ENCODE measurements at regions not wholly inside any gene's neighbourhood (a gene's known extent, or its start where the extent isn't known, plus 50 kb on each side); places are given as distances from the start of the nearest gene placed in this dataset.
"Not testable (repeated sequence)": the region's sequence is repeated elsewhere in the genome, so short reads cannot be mapped to it uniquely, and the experiment has no call there.

DNA sequence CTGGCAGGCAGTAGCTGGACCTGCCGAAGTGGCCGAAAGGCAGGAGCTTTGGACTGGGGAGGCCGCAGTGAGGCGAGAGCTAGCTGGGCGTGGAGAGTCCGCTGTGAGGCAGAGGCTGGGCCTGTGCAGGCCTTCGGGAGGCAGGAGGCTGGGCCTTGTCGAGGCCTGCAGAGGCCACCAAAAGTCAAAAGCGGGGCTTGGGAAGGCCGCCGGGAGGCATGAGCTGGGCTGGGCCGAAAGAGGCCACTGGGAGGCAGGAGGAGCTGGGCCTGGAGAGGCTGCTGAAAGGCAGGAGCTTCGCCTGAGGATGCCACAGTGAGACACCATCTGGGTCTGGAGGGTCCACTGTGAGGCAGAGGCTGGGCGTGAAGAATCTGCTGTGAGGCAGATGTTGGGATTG is 105.8 kb upstream of the TP53BP2 start:
- not testable (repeated sequence) for DNase-seq

DNA sequence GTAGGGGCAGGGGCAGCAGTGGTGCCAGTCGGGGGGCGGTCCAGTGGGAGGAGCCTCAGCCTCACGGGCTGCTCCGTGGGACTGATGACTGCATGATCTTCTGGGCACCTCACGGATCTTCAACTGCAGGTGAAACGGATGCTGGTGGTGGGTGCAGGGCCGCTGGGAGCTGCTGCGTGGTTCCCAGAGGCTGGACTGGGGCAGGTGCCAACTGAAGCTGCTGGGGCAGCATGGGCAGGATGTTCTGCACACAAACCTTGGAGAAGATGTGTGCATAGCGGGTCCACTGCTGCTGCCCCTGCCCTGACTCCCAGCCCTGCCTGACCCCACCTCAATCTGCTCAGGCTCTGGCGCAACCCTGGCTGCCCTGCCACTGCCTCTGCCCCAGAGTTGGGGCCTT is 104.2 kb upstream of the TP53BP2 start:
- not testable (repeated sequence) for DNase-seq

DNA sequence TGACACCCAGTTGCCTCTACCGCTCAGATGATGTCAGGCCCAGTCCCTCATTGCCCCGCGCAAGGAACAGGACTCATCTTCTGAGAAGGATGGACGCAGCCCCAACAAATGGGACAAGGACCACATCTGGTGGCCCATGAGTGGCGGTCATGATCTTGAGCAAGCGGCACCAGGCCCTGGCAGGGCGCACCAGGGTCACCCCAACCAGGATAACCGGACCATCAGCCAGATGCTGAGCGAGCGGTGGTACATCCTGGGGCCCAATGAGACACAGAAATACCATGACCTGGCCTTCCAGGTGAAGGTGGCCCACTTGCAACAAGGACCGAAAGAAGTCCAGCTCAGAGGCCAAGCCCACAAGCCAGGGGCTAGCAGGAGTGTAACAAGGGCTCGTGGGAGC is 102.3 kb upstream of the TP53BP2 start:
- not testable (repeated sequence) for DNase-seq

DNA sequence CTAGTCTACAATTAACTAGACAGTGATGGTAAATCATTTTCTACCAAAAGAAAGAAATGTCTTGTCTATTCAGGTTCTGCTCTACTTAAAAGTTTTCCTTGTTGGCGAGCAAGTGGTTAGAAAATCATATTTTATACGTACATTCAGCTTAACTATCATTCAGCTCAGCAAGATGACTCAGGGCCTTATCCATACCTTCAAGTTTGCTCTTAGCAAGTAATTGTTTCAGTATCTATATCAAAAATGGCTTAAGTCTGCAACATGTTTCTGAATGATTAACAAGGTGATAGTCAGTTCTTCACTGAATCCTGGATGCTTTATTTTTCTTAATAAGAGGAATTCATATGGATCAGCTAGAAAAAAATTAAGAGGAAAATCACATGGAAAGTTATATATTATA is 90.8 kb upstream of the TP53BP2 start:
- not testable (repeated sequence) for DNase-seq

DNA sequence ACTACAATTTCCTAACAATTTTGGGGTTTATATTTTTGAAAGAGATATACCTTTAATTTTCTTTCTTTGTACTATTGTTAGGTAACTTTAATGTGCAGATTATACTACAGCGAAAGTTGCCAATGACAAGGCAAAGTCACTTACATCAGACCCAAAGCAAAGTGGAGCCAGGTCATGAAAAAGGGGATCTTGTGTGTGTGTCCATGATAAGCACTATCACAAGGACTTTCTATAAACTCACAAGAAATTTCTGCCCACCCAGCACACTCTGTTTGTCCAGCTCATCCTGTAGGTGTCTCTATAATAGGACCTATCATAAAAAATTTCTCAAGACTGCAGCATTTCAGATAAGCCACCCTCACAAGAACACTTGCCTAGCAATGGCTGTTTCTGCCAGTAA is 85.7 kb upstream of the TP53BP2 start:
- not testable (repeated sequence) for DNase-seq

DNA sequence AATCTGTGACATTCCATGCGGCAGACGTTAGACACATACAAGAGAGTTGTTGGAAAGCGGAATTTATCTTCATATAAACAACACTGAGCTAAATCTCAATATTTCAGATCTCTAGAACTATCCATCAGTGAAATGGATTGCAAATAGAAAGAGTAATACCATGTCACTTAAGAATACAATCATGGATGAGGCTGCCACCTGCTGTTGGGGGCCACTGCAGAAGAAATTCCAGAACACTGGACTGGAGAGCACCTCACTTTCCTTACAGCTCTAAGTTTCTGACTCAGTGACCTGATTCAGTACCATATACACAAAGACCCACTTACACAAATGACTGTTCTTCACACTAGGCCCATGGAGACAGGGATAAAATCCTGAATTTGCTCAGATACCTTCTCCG is 75.1 kb upstream of the TP53BP2 start:
- DNase-seq, result not testable (repeated sequence)

DNA sequence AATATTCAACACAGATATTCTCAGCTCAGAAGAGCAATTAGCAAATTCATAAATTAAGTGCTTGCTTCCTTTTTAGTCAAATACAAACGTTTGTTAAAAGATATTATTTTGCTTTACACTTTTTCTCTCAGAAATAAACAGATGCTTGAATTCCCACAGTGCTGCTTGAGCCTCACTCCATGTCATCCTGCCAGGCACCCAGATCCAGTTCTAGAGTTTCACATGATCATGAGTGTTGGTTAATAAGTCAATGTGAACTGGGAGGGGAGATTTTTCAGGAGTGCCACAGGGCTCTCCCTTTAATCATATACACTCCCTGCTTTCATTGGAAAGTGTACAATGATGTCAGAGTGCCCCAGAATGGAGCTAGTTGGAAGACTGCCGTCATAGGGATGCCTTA is 69.7 kb upstream of the TP53BP2 start:
- DNase-seq, result not testable (repeated sequence)

DNA sequence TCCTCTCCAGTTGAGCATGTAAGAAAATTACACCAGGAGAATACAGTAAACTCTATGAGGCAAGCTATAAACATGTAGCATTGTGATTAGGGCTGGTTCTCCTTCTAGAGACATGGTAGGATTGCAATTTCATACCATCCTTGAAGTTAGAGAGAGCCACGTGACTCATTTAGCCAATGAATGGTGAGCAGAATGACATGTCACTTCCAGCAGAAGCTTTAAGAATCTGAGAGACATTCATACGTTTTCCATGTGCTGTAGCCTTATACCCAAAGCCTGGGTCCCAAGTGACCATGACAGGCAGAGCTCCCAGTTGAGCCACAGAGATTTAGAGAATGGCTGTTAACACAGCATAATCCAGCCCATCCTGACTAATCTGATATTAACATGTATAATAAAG is 68.0 kb upstream of the TP53BP2 start:
- DNase-seq, result not testable (repeated sequence)

DNA sequence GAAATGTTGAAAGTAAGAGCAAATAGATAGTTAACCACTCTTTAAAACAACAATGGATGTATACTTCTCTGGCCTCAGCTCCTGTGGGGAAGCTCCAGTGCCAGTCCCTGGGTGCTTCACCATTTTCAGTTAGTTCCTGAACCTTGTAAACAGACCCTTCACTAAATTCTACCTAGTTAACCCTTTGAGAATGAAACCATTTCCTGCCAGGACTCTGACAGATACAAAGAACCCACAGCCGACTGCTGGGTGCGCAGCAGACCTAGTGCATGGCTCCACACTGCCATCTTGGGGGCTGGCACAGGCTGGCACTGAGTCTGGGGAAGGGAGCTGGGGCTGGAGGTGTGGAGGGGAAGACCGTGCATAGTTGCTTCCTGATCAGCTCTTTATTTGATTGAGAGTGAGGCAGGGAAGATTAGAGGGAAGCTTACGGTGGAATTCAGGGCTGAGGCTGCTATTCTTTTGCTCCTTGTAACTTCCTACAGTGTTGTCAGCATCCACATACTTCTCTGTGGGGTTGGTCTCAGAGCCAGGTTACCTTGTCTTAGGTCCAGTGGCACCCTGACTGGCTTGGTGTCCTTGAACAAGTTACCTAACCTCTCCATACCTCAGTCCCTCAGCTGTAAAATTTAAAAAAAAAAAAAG is 62.3 kb upstream of the TP53BP2 start:
- DNase-seq, result not testable (repeated sequence)

DNA sequence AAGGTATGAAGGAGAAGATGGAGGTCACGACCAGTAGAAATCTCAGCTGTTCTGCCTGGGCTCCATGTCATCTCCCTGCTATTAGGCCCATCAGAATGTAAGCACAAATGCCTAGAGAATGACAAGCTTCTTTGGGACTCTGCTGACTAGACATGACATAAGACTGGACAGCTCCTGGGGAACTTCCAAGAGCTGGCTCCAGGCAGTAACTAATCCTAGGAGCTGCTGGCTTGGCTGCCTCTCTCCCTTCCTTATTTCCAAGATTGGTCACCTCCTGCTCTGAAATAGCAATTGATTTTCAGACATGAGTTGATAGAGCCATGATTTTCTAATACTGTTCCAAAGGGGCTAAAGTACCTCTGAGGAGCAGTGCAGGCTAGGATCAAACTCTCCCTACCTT is 57.5 kb upstream of the TP53BP2 start:
- DNase-seq, result not testable (repeated sequence)

DNA sequence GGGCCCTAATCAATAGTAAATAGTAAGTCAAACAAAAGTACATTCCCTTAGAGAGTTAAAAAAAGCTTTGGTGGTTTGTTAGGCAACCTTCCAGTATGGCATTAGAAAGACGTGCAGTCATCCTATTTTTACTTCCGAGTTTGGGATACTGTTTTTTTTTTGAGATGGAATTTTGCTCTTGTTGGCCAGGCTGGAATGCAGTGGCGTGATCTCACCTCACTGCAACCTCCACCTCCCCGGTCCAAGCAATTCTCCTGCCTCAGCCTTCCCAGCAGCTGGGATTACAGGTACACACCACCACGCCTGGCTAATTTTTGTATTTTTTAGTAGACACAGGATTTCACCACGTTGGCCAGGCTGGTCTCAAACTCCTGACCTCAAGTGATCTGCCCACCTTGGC is 54.0 kb upstream of the TP53BP2 start:
- DNase-seq, result not testable (repeated sequence)

DNA sequence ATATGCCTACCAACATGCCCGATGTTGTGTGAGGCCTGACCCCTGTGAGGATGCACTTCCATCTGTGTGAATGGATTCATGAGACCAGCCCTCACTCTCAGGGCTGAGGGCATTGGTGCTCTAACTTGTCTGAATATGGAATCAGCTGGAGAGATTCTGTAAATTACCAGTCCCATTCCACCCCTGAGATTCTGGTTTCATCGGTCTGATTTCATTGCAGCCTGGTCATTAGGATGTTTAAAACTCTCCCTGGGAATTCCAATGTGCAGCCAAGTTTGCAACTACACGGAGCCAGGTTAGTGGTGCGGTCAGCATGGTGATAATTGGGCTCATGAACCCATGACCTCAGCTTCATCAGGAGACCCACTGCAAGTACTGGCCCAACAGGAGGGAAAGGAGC is 51.4 kb upstream of the TP53BP2 start:
- DNase-seq, result not testable (repeated sequence)

DNA sequence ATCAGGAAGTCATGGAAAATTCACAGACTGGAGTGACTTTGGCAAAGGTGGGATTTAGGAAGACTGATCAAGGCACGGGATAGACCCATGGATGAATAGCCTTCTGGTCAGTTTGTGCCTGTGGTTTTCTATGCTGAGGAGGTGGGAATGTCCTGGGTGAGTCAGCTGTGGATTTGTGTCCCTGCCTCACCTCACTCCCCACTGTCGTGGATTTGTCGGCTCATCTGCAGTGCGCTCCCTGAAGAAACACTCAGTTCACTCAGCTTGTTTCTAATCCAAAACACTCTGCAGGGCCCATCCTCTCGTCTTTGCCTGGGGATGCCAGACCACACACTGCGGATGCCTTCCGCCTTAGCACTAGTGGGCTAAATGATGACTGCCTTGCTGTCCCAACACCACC is 50.2 kb upstream of the TP53BP2 start:
- DNase-seq, result not testable (repeated sequence)

Measured in NK-92 treated with Interleukin-12 subunit alpha and Interleukin-12 subunit beta, amount 100 ng/mL, for 24 hours (cell line).